GM18858 (cell line): ENCODE measurements at regions not wholly inside any gene's neighbourhood (a gene's known extent, or its start where the extent isn't known, plus 50 kb on each side); places are given as distances from the start of the nearest gene placed in this dataset.

ENCODE experiments used
- ATAC-seq: cut with Tn5 transposase; IDR thresholded peaks from one replicate; pipeline ENCODE4 v1.9.1; 2021; ENCODE audit not compliant: unreplicated experiment

DNA sequence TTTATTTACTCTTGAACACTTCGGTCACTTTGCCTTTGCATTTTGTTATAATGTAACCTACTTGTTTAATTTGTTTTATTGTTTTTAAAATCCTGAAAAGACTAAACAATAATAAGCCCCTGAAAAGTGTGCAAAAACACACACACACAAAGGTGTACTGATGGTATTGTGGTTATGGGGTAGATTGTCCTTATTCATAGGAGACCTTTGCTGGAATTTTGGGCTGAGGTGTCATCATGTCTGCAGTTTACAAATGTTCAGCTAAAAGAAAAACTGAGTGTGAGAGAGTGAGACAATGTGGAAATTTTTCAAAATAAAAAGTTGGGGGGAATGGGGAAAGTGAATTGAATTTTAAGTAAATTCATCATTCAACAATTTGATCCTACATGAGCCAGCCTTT, 174.9 kb downstream of the QDPR start:
- ATAC-seq, result no peak

DNA sequence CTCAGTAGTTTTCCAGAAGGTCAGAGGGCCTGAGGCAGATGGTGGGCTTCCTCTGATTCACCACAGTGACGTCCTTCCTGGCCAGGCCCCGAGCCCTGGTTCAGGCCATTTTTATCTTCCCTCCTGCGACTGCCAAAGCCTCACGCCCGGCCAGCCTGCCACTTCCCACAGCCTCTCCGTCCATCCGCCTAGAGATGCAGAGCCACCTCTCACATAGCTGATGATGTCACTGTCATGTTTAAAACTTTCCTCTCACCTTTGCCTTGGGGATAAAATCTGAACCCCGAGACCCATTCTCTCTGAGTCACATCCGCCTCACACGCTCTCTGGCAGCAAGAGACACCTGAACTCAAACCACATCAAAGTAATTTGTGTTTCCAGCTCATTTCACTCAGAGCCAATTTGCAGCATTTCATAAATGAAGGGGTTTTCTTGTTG, 175.3 kb downstream of the QDPR start:
- peak; percentile 98 for ATAC-seq

DNA sequence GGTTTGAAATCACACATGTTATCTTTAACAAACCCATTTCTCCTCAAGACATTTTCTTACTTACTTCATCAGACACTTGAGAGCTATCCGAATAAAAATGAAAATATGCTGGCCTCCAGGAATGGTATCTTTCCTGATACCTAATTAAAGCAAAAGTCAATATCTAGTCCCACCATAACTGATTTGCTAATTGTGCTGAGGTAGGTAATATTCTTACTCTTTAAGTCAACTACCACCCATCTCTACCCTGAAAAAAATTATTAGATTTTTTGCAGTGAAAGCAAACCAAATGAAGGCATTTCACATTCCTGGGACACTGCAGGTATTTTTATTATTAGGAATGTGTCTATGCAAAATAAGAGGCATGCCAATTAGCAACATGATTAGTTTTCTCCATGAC, 175.8 kb downstream of the QDPR start:
- no peak for ATAC-seq

DNA sequence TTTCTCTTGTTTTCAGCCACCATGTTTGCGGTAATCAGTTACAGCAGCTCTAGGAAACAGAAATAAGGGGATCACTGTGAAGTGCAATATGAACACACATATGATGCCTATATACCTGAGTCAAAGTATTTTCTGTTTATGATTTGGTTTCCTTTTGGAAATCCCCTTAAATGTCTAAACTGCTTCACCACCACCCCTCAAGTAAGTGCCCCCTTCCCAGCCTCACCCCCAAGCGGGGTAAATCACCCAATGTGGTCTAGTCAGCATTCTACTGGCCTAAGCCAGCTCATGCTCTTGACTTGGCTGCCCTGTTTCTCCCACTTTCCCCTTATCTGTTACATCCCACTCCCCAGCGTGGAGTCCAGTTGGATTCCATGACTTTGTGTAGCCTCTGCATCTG, 176.5 kb downstream of the QDPR start:
- ATAC-seq, result no peak

DNA sequence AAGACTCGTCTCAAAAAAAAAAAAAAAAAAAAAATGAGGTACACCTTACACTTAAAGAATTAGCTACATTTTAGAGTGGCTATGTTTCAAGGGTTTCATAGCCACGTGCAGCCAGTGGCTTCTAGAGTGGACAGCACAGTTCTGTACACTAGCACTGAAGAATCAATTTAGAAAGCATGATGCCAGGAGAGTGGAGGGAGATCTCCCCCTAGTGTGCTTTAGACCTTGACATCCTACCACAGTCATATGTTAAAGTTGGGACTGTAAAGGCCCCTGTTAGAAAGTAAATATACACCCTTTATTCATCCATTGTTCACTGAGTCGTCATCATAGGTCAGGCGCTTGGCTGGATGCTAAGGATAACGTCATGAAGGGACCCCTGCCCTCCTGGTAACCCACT, 179.4 kb downstream of the QDPR start:
- no peak for ATAC-seq

DNA sequence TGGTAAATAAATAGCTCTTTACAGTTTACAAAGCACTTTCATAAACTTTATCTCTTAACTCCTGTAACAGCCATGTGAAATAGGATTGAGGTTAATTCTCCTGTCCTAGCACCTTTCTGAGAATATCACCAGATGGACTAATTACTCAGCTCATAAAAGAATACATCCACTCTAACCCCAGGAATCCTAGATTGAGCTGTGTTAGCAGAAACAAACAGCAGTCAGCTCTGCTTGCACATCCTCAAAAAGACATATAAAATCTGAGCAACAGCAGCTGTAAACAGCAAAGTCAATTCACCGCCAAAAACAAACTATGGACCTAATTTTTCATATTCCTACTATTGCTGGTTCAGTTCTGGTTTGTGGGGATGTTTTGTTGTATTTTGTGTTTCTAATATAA, 182.8 kb downstream of the QDPR start:
- ATAC-seq, result no peak

DNA sequence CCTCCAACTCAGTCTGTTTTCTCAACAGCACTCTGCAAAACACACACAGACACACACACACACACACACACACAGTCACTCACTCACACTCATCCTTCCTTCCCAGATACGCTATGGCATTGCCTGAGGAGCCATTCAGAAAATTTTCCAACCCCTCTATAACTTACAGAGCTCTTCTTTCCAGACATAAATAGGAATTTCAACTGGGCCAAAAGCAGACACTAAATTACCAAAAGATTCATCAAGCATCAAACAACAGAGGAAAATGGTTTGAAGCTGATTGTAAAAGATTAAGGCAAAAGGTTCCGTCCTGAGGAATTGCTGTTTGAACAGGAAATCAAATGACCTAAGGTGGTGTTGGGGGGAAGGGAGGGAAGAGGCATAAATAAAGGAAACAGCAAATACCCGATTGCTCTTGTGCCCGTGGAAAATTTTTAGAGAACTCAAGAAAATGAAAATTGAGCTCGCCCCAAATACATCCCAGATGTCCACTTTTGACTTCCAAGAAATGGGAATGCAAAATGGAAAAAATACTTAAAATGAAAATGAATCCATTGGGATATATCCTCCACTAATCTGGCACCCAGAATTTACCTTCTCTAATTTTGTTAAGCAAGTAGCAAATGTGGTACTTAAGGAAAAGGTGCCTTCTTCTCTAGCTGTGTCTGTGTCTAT, 183.6 kb downstream of the QDPR start:
- no peak for ATAC-seq

DNA sequence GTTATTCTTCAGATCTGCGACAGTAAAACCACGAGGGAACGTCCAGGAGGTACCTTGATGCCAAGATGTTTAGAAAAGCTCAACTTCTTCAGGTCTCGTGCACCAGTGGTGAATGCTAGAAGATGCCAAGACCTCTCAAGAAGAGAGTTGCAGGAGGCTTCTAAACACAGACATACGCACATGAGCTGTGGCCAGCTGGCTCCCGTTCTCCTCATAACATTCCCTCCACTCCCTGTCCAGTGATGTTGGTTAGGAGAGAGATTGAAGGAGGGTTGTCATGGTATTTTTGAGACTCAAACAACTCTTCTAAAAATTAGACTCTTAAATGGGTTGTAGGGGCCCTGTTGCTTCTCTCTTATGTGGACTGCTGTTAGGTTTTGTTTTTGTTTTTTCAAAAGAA, 184.3 kb downstream of the QDPR start:
- ATAC-seq, result no peak

DNA sequence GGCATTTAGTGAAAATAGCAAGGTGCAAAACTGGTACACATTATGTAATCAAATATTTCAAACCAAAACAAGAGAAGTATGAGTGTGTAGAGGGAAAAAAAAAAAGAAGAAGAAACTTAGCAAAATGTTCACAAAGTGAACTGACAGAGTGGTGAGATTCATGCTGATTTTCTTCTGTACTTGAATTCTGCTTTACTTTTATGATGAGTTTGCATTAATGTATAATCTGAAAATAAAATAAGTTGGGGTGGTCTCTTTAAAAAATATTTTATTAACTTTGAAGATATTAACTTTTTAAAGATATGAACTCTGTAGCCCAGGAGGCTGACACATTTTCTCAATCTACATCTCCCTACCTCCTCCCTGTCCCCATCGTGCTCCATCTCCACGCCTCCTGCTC, 185.1 kb downstream of the QDPR start:
- ATAC-seq, result no peak

DNA sequence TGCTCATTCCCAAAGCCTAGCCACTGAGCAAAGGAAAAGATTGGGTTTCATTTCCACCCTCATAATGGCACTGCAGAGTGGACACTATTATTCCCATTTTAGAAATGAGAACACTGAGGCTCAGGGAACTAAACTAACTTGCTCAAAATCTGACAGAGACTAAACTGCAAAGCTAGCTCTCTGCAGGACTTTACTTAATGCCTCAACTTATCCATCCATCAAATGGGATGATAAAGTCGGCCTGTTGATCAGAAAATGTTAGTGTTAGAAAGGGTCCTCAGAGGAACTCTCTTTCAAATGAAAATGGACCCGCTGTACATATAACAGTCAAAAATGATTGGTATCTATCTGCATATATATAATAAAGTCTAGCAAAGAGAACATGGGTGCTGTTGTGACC, 186.8 kb downstream of the QDPR start:
- no peak for ATAC-seq

DNA sequence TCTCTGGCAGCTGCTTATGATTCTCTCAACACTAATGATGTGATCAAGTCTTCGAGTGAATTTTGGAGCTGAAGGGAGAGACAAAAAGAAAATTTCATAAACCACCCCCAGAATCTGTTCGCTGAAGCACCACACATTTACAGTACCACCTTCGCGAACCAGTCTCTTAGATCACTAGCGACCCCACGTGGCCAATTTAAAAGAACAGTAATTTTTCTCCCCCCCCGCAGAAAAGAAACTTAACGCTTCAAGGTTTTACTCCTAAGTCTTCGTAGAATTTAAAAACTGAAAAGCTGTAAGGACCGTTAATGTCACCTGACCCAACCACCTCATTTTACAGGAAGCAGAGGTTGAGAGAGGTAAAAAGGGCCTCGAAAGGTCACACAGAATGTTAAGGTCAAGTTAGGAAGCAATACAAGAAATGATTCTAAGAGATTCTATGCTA, 187.5 kb downstream of the QDPR start:
- ATAC-seq, result no peak

DNA sequence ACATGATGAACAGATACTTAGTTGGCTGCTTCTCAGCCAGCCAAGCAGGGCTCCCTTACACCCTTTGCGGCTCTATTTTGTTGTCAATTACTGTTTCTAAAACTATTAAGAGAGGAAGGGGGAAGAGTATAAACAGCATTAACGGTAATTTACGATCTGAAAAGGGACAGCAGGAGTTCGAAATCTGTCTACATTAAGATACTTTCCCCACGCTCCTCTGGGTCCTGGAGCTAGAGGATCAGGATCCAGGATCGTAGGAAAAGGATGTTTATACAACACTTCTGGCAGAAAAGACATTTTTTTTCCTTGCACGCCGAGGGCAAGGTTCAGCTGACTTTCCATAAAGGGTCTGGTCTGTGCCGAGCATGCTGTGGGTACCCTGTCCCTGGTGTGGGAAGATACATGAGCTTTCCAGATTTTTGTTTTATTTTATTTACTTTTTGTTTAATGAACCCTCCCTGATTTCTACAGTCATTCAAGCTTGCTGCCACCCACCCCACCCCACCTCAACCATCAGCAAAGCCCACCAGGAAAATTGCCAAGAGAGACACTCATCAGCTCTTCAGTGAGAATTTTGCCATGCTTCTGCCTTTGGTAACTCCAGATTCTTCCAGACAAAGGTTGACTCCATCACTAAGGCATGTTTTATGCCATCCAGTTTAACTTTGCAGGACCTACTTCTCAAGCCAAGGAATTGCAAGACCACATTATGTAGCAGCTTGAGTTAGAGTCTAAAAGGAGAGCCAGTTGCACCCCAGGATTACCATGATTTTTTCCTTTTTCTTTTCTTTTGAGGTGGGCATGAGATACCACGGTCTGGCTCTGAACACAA, 188.1 kb downstream of the QDPR start:
- no peak for ATAC-seq

DNA sequence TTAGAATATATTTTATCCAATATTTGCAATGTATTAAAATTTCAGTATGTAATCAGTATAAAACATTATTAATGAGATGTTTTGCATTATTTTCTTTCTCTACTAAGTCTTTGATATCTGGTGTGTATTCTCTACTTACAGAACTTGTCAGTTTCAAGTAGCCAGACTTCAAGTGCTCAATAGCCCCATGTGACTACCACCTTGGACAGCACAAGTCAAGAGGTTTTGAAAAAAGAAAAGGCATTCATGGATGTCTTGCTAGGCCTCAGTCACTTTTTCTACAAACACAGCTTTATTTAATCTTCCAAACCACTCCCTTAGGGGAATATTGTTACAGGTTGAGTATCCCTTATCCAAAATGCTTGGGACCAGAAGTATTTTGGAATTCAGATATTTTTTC, 189.4 kb downstream of the QDPR start:
- no peak for ATAC-seq

DNA sequence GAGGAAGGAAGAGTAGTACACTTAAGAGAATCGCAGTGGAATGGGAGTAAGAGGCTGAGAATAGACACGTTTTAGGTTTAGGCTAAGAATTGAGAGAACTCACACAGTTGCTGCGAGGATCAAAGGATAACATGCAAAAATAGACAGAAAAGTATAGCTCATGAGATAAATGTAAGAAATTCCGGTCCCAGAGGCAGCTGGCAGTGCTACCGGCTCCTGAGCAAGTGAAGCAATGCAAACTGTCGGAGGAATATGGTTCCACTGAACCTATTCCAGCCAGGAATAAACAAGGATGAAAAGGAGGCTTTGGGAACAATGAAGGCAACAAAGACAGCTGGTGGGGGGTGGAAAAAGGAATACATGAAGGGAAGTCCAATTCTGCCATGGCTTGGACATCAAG, 191.8 kb downstream of the QDPR start:
- ATAC-seq, result no peak

DNA sequence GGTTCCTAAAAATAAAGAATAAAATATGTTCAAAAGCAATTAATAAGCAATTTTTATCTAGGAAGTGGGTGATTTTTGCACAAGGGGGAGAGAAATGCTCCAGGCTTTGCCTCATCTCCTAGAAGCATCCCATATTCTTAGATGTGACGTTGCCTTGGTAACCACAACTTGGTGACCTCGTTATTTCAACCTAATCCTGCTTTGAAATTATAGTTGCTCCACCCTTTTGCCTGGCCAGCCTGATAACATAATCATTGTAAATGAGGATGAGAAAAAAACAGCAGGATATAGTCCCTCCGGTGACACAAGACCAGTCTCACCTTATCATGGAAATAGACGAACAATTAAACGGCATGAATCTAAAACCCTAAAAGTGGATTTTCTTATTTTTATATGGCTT, 194.4 kb downstream of the QDPR start:
- ATAC-seq, result no peak

DNA sequence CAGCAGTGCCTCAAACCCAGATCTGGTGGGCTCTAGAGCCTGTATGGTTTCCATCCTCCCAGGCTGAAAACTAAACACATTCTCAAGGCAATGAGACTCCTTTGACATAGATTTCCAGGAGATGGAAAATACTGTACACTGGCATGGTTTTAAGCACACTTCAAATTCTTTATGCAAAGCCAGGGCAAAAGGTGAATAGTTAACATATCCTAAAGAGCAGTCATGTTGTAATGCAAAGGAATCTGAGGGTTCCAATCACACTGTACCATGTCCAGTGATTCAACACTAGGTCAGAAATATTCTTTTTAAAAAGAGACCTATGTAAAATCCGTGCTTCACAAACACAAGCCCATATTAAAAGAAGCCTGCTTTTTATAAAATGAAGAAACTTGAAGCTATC, 195.3 kb downstream of the QDPR start:
- ATAC-seq, result no peak

DNA sequence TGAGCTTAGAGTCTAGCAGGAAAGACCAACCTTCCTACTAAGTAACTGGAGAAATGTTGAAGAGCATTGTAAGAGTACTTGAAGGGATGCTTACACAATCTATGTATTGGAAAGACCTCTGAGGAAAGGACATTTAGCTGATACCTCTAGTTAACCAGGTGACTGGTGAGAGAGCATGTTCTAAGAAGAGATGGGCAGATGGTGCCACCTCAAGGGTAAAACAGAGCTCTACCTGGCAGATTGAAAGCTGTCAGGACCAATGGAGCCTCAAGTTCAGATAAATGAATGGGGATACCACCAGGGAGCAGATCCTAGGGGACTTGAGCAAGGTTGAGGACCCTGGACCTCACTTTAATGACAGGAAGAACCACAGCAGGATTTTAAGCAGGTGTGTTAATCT, 196.4 kb downstream of the QDPR start:
- no peak for ATAC-seq

DNA sequence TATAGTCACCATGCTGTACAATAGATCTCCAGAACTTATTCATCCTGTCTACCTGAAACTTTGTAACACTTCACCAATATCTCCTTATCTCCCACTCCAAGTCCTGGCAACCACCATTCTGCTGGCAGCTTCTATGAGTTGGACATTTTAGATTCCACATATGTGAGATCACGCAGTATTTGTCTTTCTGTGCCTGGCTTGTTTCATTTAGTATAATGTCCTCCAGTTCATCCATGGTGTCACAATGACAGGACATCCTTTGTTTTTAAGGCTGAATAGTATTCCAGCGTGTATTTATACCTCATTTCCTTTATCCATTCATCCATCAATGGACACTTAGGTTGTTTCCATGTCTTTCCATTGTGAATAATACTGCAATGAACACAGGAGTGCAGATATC, 198.7 kb downstream of the QDPR start:
- no peak for ATAC-seq

DNA sequence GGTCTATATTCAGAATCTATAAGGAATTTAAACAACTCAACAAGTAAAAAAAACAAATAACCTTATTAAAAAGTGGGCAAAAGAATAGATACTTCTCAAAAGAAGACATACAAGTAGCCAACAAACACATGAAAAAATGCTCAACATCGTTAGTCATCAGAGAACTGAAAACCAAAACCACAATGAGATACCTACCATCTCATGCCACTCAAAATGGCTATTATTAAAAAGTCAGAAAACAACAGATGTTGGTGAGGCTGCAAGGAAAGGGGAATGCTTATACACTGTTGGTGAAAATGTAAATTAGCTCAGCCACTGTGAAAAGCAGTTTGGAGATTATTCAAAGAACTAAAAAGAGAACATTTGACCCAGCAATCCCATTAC, 201.6 kb downstream of the QDPR start:
- ATAC-seq, result peak; percentile 93

DNA sequence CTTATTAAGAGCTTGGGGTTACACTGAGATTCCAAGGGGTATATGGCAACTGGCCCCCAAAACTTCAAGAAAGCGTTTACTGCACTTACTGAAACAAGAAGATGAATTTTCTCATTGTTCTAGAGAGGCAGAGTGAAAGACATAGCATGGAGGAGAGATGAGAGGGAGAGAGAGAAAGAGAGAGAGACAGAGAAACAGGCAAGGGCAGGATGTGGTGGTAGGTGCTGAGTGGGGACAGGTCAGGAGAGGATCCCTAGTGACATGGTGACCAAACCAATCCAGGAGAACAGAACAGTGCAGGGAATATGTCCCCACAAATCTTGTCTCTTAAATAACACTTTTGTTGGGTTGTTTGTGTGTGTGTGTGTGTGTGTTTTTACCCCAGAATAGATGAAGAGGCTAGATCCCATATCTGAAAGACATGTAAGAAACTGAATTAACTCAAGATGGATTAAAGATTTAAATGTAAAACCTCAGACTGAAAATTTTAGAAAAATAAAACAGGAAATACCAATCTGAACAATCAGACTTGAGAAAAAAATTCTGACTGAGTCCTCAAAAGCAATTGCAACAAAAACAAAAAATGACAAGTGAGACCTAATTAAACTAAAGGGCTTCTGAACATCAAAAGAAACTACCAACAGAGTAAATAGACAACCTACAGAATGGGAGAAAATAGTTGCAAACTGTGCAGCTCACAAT, 202.2 kb downstream of the QDPR start:
- ATAC-seq, result peak; percentile 4

DNA sequence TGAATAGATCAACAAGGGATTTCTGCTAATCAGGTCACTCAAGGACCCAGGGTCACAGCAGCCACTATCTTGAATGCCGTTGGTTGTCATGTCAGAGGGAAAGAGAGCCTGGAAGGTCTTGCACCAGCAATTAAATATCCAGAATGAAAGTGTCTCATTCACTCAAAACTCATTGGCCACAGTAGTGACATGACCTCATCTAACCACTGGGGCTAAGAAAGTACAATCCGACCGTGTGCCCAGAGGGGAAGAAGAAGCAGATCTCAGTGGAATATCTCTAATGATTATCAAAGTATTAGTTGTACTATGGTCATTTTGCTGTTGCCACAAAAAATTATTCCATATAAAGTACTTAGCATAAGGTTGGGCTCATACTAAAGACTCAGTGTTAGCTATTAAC, 210.0 kb downstream of the QDPR start:
- ATAC-seq, result no peak

DNA sequence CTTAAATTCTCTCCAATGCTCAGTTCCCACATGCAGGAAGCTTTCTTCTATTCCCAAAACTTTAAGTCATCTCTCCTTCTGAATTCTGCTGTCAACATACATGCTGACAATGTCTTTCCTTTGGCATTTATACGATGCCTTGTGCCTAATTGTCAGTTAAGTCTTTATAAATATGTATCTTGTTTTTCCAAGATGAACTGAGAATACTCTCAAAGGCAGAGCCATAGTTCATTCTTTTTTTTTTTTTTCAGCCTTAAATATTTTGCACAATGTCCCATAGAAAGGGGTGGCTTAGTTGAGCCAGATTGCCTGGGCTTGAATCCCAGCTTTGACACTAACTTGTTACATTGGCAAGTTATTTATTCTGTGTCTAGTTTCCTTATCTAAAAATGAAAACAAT, 210.6 kb downstream of the QDPR start:
- ATAC-seq, result no peak
